Breast epithelium (tissue), 4 donors: ENCODE measurements at regions not wholly inside any gene's neighbourhood (a gene's known extent, or its start where the extent isn't known, plus 50 kb on each side); places are given as distances from the start of the nearest gene placed in this dataset.

Experiments used
- DNase-seq, 2 donors: peaks; one replicate each; pipeline ENCODE4 v3.0.0-alpha.2; 2019; ENCODE audit warnings: low spot score in 2 of 2
- H3K27ac ChIP-seq, 2 donors: fragments of 200-600 bp; sonication (generic) in 1 of 2; one replicate each; pipeline ENCODE4 v1.5.1; 2016 to 2019; ENCODE audit warnings: mild to moderate bottlenecking in 1 of 2
- H3K27me3 ChIP-seq, 2 donors: fragments of 200-600 bp; sonication (generic) in 1 of 2; one replicate each; pipeline versions ENCODE4 v1.5.1 to v1.6.0; 2017 to 2019; ENCODE audit warnings: control low read depth in 1 of 2, mild to moderate bottlenecking in 1 of 2
- H3K36me3 ChIP-seq: fragments of 200-600 bp; one replicate; pipeline ENCODE4 v1.5.1; 2019
- H3K4me1 ChIP-seq, 2 donors: fragments of 200-600 bp; sonication (generic); one replicate each; pipeline ENCODE4 v1.5.1; 2016 to 2019; ENCODE audit warnings: control low read depth in 1 of 2
- H3K4me3 ChIP-seq, 3 donors: fragments of 200-600 bp; sonication (generic); 1 replicate in 2 of 3; 2 replicates in 1 of 3; pipeline ENCODE4 v1.5.1; 2016 to 2019; ENCODE audit warnings: mild to moderate bottlenecking in 3 of 3, moderate library complexity in 2 of 3
- H3K9me3 ChIP-seq, 2 donors: fragments of 200-600 bp; sonication (generic) in 1 of 2; one replicate each; pipeline ENCODE4 v1.5.1; 2016 to 2019; ENCODE audit warnings: control low read depth in 1 of 2
- CTCF ChIP-seq, 3 donors: fragments of 450-650 bp; IDR thresholded peaks; one replicate each; pipeline ENCODE4 v1.5.1; 2016 to 2017; ENCODE audit warnings: antibody characterized with exemption in 3 of 3, mild to moderate bottlenecking in 3 of 3, moderate library complexity in 3 of 3
- POLR2A ChIP-seq: fragments of 450-650 bp; IDR thresholded peaks from one replicate; pipeline ENCODE4 v1.6.1; 2016; ENCODE audit warnings: antibody characterized with exemption, mild to moderate bottlenecking, moderate library complexity
- POLR2AphosphoS5 ChIP-seq, 3 donors: sonication (generic); formaldehyde crosslinking; IDR thresholded peaks; one replicate each; pipeline ENCODE4 v1.6.1; 2017; ENCODE audit warnings: antibody characterized with exemption in 3 of 3
- intact Hi-C: fragments of 100-400 bp; cut with DNase I; formaldehyde crosslinking; loops from one replicate; pipeline ENCODE4 v1.15.1; 2023; ENCODE audit warnings: low total_unique reads

GRCh38 chrX:142256935-142257334 lies 51.8 kb upstream of the MAGEC2 start:
- Histone ChIP-seq H3K9me3 (no peaks in the 10 kb centered on the region), H3K4me3 (no peak overlapping the region), H3K36me3 (no peaks in the 10 kb centered on the region), H3K27ac (no peak overlapping the region), H3K4me1 (no peaks in the 10 kb centered on the region), H3K27me3 (peaks cover 0 to 14% of the 10 kb centered on the region in 2 donors)
- intact Hi-C loops, result no loop called here
- no peak for DNase-seq
- TF ChIP-seq POLR2A (no peak), CTCF (IDR thresholded peaks at IDR 0.05) (no peak), POLR2AphosphoS5 (IDR thresholded peaks at IDR 0.05) (no peak)
